HG03521 (cell line): ENCODE measurements at regions not wholly inside any gene's neighbourhood (a gene's known extent, or its start where the extent isn't known, plus 50 kb on each side); places are given as distances from the start of the nearest gene placed in this dataset.
"Not testable (repeated sequence)": the region's sequence is repeated elsewhere in the genome, so short reads cannot be mapped to it uniquely, and the experiment has no call there.

Experiments
- ATAC-seq: cut with Tn5 transposase; IDR thresholded peaks from one replicate; pipeline ENCODE4 v1.9.1; 2021; ENCODE audit warnings: mild to moderate bottlenecking, moderate library complexity; ENCODE audit not compliant: unreplicated experiment

DNA sequence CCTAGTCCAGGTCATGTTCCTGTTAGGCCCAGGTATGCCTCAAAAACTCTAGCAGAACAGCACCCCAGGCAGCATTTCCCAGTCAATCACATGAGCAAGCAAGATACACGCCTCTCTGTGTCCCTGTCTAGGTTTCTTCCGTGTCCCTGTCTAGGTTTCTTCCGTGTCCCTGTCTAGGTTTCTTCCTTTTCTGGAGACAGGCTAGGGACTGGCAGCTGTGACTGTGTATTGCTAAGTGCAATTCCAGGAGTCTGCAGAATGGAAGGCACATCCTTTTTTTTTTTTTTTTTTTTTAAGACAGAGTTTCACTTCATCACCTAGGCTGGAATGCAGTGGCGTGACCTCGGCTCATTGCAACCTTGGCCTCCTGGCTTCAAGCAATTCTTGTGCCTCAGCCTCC, 77.6 kb downstream of the SETD4 start:
- no peak for ATAC-seq

DNA sequence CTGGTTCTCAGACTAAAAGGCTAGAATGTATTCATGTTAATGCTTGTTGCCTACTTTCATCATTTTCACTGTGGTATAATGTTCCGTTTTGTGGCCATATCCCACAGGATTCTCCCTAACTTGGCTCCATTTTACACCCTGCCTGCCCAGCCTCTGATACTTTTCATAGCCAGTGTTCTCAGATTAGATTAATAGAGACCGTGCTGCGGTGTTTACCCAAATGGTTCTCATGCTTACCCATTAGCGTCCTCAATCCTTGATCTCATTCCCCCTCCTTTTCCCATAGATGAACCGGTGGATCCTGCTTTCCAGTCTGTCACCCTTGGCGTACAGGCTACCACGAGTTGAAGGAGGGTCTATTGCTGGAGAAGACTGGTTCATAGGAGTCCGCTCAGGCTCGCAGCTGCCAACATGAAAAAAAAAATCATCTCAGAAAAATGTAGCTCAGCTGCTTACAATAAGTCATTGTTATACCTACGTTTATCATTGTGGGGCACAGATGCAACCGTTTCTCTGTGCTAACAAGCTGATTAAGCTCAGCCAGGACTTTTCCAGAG, 78.7 kb downstream of the SETD4 start:
- no peak for ATAC-seq

DNA sequence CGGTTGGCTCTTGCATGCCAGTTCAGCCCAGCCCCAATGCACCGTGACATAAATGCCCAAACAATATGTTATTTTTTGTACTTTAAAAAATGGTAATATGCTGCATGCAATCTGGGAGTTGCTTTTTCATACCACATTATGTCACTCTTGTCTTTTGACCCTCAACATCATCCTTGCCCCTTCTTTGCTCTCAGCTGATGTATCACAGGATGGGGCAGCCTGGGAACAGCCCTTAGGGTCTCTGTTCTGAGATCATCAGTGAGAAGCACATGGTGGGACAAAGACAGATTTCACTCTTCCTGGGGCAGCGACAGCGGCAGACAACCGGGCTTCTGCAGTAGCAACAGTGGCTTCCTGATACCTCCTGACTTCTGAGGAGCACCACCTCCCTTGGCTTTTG, 79.5 kb downstream of the SETD4 start:
- ATAC-seq, result no peak

DNA sequence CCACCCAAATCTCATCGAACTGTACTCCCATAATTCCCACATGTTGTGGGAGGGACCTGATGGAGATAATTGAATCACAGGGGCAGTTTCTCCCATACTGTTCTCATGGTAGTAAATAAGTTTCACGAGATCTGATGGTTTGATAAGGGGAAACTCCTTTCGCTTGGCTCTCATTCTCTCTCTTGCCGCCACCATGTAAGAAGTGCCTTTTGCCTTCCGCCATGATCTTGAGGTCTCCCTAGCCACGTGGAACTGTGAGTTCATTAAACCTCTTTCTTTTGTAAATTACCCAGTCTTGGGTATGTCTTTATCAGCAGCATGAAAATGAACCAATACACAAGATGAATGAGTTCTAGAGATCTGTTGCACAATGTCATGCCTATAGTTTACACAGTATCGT, 82.5 kb downstream of the SETD4 start:
- ATAC-seq, result not testable (repeated sequence)

DNA sequence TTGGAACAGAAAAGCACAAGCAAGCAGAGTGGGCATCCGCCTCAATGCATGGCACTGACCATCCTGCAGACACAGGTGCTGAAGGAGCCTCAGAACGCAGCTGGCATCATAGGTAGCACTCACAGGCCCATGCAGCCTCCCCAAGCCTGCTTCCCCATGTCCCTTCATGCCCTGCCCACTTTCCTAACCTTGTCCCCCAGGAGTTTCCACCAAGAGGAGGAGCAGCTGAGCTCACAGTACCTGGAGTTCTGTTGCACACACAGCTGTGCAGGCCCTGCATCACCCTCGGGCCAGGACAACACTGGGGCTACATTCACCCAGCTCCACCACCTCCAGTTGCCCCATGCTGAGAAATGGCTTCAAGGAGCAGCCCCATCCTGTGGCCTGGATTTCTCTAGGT, 83.4 kb downstream of the SETD4 start:
- ATAC-seq, result no peak

DNA sequence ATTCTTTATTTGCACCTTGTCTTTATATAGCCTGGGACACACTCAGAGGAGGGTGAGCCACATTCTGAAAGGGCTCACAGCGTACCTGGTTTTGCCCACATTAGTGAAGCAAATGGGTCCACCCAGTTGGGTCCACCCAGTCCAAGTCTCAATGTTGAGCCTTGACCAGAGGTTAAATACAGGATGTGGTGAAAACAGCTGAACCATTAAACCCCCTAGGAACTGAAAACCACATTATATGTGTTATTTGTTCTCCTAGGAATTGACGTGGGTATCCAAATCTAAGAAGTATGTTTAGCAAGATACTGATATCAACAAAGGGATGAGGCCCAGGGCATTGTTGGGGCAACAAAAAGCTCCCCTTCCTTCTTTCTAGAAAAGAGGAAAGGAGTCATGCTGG, 83.8 kb downstream of the SETD4 start:
- no peak for ATAC-seq

DNA sequence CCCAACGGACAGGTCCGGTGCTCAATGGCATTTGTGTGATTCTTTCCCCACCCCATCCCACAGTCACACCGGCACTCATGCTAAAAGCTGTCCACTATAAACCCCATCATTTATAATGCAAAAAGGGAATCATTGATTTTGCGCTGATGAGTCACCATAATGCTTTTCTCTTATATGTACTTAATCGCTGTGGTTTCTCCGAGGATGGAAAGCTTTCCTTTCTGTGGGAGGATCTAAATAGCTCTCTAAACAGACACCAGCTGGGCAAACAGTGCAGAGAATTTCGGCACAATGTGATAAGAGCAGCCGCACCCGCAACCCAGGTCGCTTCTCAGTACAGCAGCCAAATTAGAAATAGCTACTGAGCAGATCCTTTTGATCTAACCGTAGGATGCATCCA, 85.6 kb downstream of the SETD4 start:
- no peak for ATAC-seq

DNA sequence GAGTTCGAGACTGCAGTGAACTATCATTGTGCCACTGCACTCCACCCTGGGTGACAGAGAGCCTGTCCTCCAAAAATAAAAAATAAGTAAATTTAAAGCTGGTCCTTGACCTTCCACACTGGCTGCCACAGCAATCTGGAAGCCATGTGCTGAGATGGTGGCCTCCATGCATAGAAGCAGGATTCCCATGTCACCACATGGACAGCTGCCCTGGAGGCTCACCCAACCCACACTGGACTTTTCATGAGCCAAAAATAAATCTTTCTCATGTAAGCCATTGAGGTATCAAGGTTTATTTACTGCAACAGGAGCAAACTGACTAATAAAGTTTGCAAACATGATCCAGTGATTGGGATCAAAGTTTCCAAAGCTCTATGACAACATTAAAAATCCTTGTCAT, 88.5 kb downstream of the SETD4 start:
- no peak for ATAC-seq

DNA sequence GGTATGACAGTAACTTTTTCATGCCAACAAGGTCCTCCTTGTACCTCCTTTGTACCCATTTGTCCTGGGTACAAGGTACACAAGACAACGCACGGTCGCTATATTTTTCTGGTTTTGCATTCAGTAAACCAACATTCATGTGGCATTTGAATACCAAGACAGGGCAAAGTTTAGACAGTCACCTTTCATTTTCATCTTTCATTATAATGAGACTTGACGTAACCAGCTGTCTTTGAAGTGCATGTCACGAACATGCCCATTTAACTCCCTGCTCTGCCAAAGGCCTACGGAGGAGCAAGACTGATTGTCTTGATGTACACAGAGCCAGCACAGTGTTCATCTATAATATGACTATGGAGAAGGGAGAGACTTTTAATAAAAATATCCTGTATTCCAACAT, 91.0 kb downstream of the SETD4 start:
- ATAC-seq, result no peak

DNA sequence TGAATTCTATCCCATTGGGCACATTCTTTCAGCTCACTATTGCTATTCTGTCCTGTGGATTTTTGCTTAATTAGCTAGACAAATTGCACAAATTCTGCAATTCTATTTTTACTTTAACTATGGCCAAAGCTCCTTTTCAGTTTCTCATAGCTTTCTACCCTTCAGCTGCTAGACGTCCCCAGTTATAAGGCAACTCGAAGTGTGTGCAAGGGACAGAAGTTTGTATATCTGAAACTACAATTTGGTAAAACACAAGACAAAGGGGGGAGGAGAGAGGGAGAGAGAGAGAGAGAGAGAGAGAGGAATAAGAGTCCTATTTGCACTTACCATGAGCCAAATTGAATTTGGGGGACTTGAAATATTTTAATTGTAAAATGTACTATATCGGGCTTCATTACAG, 91.8 kb downstream of the SETD4 start:
- ATAC-seq, result no peak

DNA sequence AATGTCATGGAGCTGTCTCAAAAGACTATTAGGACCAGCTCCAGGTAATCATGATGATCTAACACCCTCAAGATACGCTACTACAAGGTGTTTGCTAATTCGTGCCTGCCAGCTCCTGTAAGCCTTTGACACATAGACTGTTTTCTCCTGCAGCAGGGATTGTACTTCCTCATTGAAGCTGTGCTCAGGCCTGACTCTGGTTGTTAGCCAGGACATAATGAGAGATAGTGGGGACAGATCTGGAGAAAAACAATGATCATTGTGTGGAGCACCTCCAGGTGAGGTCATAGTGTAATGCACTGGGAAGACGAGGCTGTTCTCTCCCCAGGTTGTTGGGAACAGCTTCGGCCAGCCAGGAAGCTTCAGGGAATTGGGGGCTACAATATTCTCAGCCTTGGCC, 94.6 kb downstream of the SETD4 start:
- ATAC-seq, result no peak

DNA sequence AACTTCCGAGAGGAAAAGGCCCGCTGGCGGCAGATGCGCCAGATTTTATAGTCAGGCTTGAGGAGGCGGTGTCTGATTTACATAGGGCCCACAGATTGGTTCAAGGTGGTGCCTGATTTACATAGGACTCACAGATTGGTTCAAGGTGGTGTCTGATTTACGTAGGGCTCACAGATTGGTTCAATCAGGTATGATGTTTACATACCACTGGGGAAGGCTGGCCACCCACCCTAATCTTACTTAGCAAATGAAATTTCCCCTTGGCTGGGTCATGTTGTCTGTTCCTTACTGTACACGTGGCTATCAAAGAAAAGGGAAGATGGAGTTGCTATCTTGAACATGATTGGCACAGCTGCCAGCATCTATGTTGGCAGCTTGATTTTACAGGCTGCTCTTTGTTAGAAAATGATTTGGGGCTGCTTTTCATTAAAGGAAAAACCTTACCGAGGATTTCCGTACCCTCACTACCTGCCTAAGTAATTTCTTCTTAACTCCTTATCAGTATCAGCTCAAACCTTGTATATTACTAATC, 96.3 kb downstream of the SETD4 start:
- no peak for ATAC-seq

DNA sequence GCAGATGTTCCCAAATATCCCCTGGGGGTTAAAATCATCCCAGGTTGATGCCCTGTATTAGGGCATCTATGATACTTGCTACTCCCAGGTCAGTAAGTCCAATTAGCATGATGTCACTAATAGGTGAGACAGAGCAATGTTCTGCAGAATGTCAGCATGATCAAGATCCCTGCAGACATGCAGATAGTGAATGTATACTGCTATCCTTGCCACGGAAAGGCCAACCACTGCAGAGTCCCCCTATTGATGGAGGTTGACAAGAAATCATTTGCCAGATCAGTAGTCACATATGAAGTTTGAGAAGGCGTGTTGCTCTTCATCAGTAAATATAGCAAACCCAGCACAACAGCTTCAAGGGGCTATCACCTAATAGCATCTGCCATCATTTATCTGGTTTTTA, 97.4 kb downstream of the SETD4 start:
- ATAC-seq, result no peak

DNA sequence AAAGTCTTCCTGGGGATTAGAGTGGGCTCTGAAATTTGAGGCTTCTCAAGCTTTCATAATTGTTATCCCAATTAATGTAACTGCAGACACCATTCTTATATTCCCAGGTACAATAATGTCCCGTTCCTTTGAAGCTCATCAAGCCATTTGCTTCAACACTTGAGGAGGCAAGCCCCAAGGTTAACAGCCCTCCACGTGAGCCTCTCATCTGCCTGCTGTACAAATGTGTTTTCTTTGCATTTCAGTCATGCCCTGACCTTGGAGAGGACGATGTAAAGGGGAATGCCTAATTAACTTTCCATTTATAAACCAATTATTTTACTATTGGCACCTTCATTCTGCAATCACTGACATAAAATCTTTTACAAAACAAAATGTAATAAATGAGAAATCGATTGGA, 106.3 kb downstream of the SETD4 start:
- no peak for ATAC-seq

DNA sequence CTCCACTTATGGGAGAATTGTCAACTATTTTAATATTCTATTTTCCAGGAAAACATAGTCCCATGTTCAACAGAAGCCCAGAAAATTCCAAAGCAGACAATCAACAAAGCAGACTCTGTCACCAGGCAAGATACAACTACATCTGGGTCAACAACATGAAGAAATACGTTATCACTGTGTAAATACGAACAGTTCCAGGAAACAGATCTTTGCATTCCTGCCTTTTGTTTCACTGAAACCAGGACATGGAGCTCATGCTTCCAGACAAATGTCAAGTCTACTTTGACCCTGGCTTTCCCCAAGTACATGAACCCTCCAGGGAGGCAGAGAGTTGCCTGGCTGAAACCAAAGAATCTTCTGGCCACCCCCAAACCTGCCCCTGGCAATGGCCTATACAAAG, 106.7 kb downstream of the SETD4 start:
- no peak for ATAC-seq

DNA sequence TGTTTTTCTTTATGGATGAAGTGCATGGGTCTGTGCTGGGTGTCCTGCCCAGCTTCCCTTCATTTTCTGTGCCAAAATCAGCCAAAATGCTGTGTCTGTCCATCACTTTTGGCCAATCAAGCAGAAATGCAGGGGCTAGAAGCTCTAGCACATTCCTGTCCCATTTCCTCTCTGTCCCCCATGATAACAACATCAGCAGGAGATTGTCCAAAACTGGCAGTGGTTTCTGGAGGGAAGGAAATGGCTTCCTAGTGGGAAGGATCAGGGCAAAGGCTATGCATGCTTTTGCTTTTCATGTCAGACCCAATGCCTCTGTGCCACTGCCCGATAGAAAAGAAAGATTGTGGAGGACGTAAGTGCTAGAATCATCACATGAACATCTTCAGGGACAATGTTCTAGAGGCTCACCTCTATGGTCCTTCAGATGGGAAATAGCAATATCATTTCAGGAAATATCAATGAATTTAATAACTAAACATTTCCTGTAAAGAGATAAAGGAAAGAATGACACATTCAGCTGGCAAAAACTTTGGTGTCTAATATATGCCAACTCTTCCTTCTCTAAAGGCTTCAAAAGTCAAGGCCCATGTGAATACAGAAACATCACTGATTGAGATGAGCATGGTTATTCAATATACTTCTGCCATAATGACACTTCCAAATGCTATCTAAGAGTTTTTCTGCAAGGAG, 107.5 kb downstream of the SETD4 start:
- no peak for ATAC-seq

DNA sequence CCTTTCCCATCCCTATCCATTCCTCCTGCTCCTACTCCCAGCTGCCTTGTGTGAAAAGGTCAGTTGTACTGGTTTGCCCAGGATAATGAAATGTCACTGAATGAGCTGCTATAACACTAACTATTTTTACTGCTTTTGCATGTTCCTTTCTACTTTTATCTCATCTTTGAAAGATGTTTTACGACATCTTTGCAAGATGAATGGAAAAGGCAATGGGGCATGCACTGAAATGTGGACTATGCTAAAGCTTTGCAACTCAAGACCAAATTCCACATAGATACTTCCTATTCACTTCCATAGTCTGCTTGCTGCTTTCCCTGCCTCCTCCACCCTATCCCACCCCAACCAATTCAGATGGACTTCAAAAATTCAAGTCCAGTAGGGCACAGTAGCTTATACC, 111.3 kb downstream of the SETD4 start:
- no peak for ATAC-seq

DNA sequence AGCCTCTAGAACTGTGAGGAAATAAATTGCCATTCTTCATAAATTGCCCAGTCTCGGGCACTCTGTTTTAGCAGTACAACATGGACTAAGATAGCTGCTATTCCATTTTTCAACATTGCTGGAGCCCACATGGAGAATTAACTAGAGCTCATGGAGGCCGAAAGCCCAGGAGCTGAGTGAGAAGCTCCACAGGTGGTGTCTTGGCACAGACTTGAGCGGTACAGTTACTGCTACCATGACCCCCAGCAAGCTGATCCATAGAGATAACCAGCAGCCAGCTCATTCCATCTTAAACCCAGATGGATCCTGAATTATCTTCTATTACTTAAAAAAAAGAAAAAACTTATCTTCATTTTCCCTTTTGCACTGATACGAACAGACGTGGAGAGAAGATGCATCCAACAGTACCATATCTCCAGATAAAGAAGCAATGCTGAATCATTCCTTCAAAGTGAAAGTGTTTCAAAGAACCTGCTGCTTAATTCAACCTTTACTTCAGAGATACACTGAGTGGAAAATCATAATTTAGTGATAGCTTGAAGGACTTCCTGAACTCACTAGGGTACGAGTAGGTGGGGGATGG, 115.1 kb downstream of the SETD4 start:
- no peak for ATAC-seq

DNA sequence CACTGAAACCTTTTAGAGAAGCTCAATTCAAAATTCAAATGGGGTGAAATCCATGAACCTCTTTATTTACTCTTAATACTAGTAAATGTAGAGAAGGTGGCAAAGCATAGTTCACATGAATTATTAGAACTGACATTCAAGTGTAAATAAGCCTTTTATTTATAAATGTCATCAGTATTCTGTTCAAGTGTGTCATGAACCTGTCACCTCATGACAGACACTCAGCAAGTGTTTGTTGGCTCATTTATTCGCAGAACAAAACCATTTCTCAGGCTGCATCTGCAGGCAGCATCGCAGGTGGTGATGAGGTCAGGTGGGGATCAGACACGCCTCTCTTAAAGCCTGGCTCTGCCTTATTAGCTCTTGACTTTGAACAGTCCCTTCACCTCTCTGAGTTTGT, 116.6 kb downstream of the SETD4 start:
- no peak for ATAC-seq

DNA sequence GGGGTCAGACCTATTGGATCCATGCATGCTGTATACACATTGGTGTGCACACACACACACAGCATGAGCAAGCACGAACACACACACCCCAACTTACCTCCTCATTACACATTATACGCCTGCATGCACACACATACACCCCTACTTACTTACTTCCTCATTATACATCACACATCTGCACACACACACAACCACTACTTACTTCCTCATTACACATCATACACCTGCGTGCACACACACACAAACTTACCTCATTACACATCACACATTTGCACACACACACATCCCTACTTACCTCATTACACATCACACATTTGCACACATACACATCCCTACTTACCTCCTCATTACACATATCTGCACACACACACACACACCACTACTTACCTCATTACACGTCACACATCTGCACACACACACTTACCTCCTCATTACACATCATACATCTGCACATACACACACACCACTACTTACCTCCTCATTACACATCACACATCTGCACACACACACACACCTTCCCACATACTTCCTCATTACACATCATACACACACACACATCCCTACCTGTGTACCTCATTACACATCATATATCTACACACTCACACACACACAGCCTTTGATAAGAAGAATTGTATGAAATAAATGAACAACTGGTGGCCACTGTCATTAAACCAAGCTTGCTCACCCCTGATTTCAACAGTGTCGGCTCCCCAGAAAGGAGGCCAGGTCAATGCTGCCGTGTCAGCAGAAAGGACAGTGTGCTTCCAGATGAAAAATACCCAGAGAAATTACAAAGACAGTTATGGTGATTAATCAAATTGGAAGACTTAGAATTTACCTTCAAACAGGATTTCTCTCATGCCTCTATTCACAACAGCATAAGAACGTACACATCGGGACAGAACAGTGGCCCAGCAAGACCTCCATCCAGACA, 117.8 kb downstream of the SETD4 start:
- no peak for ATAC-seq
